HG02970 (cell line): ENCODE measurements at regions not wholly inside any gene's neighbourhood (a gene's known extent, or its start where the extent isn't known, plus 50 kb on each side); places are given as distances from the start of the nearest gene placed in this dataset.

Experiments used
- ATAC-seq: cut with Tn5 transposase; IDR thresholded peaks from one replicate; pipeline ENCODE4 v1.9.1; 2021; ENCODE audit warnings: mild to moderate bottlenecking, moderate library complexity, moderate number of reproducible peaks; ENCODE audit not compliant: unreplicated experiment, low FRiP score

GRCh38 chr16:79411805-79412204 lies 188.7 kb downstream of the MAF start:
- ATAC-seq: no peak

- ATAC-seq: no peak
Measured at GRCh38 chr16:79411357-79411756, 189.2 kb downstream of the MAF start.

- no peak for ATAC-seq
Measured at GRCh38 chr16:79409978-79410377, 190.6 kb downstream of the MAF start.

- no peak for ATAC-seq
Measured at GRCh38 chr16:79408355-79408754, 192.2 kb downstream of the MAF start.

- ATAC-seq: no peak
Measured at GRCh38 chr16:79407461-79408135, 192.9 kb downstream of the MAF start.

GRCh38 chr16:79407005-79407404 lies 193.5 kb downstream of the MAF start:
- ATAC-seq: no peak

GRCh38 chr16:79404571-79404970 lies 196.0 kb downstream of the MAF start:
- ATAC-seq: no peak

- ATAC-seq: no peak
Measured at GRCh38 chr16:79403534-79403933, 197.0 kb downstream of the MAF start.

GRCh38 chr16:79402920-79403319 lies 197.6 kb downstream of the MAF start:
- no peak for ATAC-seq

GRCh38 chr16:79402356-79402755 lies 198.2 kb downstream of the MAF start:
- ATAC-seq: no peak

- no peak for ATAC-seq
Measured at GRCh38 chr16:79401782-79402181, 198.8 kb downstream of the MAF start.

GRCh38 chr16:79401157-79401556 lies 199.4 kb downstream of the MAF start:
- no peak for ATAC-seq

GRCh38 chr16:79400462-79401149 lies 199.9 kb downstream of the MAF start:
- no peak for ATAC-seq

- ATAC-seq: no peak
Measured at GRCh38 chr16:79395591-79395990, 204.9 kb downstream of the MAF start.

GRCh38 chr16:79394206-79394605 lies 206.3 kb downstream of the MAF start:
- ATAC-seq: no peak

- ATAC-seq: no peak
Measured at GRCh38 chr16:79393564-79393963, 207.0 kb downstream of the MAF start.

GRCh38 chr16:79393127-79393526 lies 207.4 kb downstream of the MAF start:
- no peak for ATAC-seq

- no peak for ATAC-seq
Measured at GRCh38 chr16:79392081-79392480, 208.5 kb downstream of the MAF start.

GRCh38 chr16:79391395-79391794 lies 209.1 kb downstream of the MAF start:
- ATAC-seq: no peak

GRCh38 chr16:79390481-79391051 lies 210.0 kb downstream of the MAF start:
- ATAC-seq: no peak

- no peak for ATAC-seq
Measured at GRCh38 chr16:79388396-79388795, 212.1 kb downstream of the MAF start.

- ATAC-seq: no peak
Measured at GRCh38 chr16:79386299-79386698, 214.2 kb downstream of the MAF start.
